SK-N-MC (cell line): ENCODE measurements at regions not wholly inside any gene's neighbourhood (a gene's known extent, or its start where the extent isn't known, plus 50 kb on each side); places are given as distances from the start of the nearest gene placed in this dataset.

Source experiments
- DNase-seq: peaks from one replicate; pipeline ENCODE4 v3.0.0-alpha.2; 2011; ENCODE audit warnings: low read depth, low spot score
- H3K27ac ChIP-seq: fragments of 200-600 bp; sonication (generic); 2 replicates; pipeline ENCODE4 v1.5.1; 2016; ENCODE audit warnings: mixed run types
- H3K36me3 ChIP-seq: fragments of 200-600 bp; sonication (generic); 2 replicates; pipeline ENCODE4 v1.6.1; 2017; ENCODE audit warnings: antibody characterized with exemption, low read length, mixed read lengths; ENCODE audit not compliant: insufficient read depth
- H3K4me3 ChIP-seq: fragments of 200-600 bp; sonication (generic); 2 replicates; pipeline ENCODE4 v1.5.1; 2016
- H3K9ac ChIP-seq: fragments of 200-600 bp; sonication (generic); 2 replicates; pipeline ENCODE4 v1.8.0; 2017; ENCODE audit warnings: mixed run types, mixed read lengths; ENCODE audit not compliant: insufficient read length
- H3K9me3 ChIP-seq: fragments of 200-600 bp; sonication (generic); 2 replicates; pipeline ENCODE4 v1.6.1; 2017; ENCODE audit warnings: low read depth, mild to moderate bottlenecking, antibody characterized with exemption, low read length, moderate library complexity, mixed read lengths
- EZH2 ChIP-seq: fragments of 200-600 bp; sonication (generic); IDR thresholded peaks from one replicate; pipeline ENCODE4 v1.6.1; 2017; ENCODE audit warnings: antibody characterized with exemption
- FOXP2 ChIP-seq: optimal IDR thresholded peaks from 2 replicates; pipeline ENCODE3; 2011; ENCODE audit warnings: mild to moderate bottlenecking, moderate library complexity; ENCODE audit not compliant: insufficient read depth; ENCODE audit errors: extremely low read length, control extremely low read depth
- POLR2AphosphoS5 ChIP-seq: IDR thresholded peaks from 2 replicates; pipeline ENCODE4 v1.6.1; 2012; ENCODE audit warnings: mild to moderate bottlenecking, low read depth, low read length, borderline replicate concordance

GRCh38 chr2:2641541-2642410 lies 310.7 kb upstream of the MYT1L start:
- H3K27ac ChIP-seq, result no peak overlapping the region
- no peak overlapping the region for H3K9ac ChIP-seq
- H3K36me3 ChIP-seq, result no peaks in the 10 kb centered on the region
- TF ChIP-seq FOXP2, result no peak
- TF ChIP-seq EZH2, result no peak
- no peak for TF ChIP-seq POLR2AphosphoS5
- no peaks in the 10 kb centered on the region for H3K9me3 ChIP-seq
- DNase-seq, result no peak
- H3K4me3 ChIP-seq, result no peak overlapping the region

GRCh38 chr2:2640818-2641217 lies 309.7 kb upstream of the MYT1L start:
- Histone ChIP-seq H3K9me3 (no peaks in the 10 kb centered on the region), H3K4me3 (no peak overlapping the region), H3K27ac (no peak overlapping the region), H3K9ac (no peak overlapping the region), H3K36me3 (no peaks in the 10 kb centered on the region)
- DNase-seq, result no peak
- TF ChIP-seq POLR2AphosphoS5, result no peak
- no peak for TF ChIP-seq FOXP2
- TF ChIP-seq EZH2, result no peak

DNA sequence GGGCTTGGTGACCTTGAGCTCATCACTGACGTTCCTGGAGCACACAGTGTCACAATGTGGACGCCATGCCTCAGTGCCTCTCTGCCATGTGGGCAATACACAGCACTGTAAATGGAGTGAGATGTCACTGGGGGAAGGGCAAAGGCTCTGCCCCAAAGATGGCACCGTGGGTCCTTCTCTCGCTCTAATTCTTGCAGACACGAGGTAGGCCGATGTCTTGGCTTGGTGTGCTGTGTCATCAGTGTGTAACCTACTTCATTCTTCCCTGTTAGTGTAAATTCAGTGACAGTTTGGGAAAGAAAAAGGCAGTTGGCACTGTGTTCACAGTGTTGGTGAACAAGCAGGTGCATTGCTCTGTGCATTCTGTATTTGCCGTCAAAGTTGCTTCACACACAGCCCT lies 309.3 kb upstream of the MYT1L start:
- TF ChIP-seq POLR2AphosphoS5 (no peak), FOXP2 (no peak), EZH2 (no peak)
- Histone ChIP-seq H3K9ac (no peak overlapping the region), H3K4me3 (no peak overlapping the region), H3K9me3 (no peaks in the 10 kb centered on the region), H3K27ac (no peak overlapping the region), H3K36me3 (no peaks in the 10 kb centered on the region)
- DNase-seq, result no peak

- Histone ChIP-seq H3K27ac (no peak overlapping the region), H3K9me3 (no peaks in the 10 kb centered on the region), H3K4me3 (no peak overlapping the region), H3K36me3 (no peaks in the 10 kb centered on the region), H3K9ac (no peak overlapping the region)
- DNase-seq, result no peak
- TF ChIP-seq EZH2 (no peak), FOXP2 (no peak), POLR2AphosphoS5 (no peak)
Observed at GRCh38 chr2:2639251-2640139, 308.4 kb upstream of the MYT1L start.

GRCh38 chr2:2638547-2639220 lies 307.6 kb upstream of the MYT1L start:
- Histone ChIP-seq H3K9ac (no peak overlapping the region), H3K4me3 (no peak overlapping the region), H3K36me3 (no peaks in the 10 kb centered on the region), H3K9me3 (no peaks in the 10 kb centered on the region), H3K27ac (no peak overlapping the region)
- no peak for DNase-seq
- no peak for TF ChIP-seq FOXP2

GRCh38 chr2:2636813-2637212 lies 305.7 kb upstream of the MYT1L start:
- Histone ChIP-seq H3K36me3 (no peaks in the 10 kb centered on the region), H3K27ac (no peak overlapping the region), H3K4me3 (no peak overlapping the region), H3K9me3 (no peaks in the 10 kb centered on the region), H3K9ac (no peak overlapping the region)
- no peak for DNase-seq
- no peak for TF ChIP-seq POLR2AphosphoS5

- Histone ChIP-seq H3K4me3 (no peak overlapping the region), H3K36me3 (no peaks in the 10 kb centered on the region), H3K27ac (no peak overlapping the region), H3K9ac (no peak overlapping the region), H3K9me3 (no peaks in the 10 kb centered on the region)
- no peak for TF ChIP-seq FOXP2
- no peak for TF ChIP-seq POLR2AphosphoS5
- no peak for TF ChIP-seq EZH2
- no peak for DNase-seq
Observed at GRCh38 chr2:2635025-2635528, 304.0 kb upstream of the MYT1L start.

- no peak overlapping the region for H3K27ac ChIP-seq
- no peaks in the 10 kb centered on the region for H3K9me3 ChIP-seq
- H3K9ac ChIP-seq, result no peak overlapping the region
- DNase-seq, result no peak
- TF ChIP-seq EZH2, result no peak
- TF ChIP-seq POLR2AphosphoS5, result no peak
- TF ChIP-seq FOXP2, result no peak
- H3K36me3 ChIP-seq, result no peaks in the 10 kb centered on the region
- no peak overlapping the region for H3K4me3 ChIP-seq
Observed at GRCh38 chr2:2633017-2633416, 301.9 kb upstream of the MYT1L start.
